HG02938 (cell line): ENCODE measurements at regions not wholly inside any gene's neighbourhood (a gene's known extent, or its start where the extent isn't known, plus 50 kb on each side); places are given as distances from the start of the nearest gene placed in this dataset.

ENCODE experiments used
- ATAC-seq: cut with Tn5 transposase; IDR thresholded peaks from one replicate; pipeline ENCODE4 v1.9.1; 2021; ENCODE audit warnings: mild to moderate bottlenecking, moderate library complexity; ENCODE audit not compliant: unreplicated experiment

- no peak for ATAC-seq
Observed at GRCh38 chr12:45102818-45103217, 51.9 kb upstream of the DBX2 start.

DNA sequence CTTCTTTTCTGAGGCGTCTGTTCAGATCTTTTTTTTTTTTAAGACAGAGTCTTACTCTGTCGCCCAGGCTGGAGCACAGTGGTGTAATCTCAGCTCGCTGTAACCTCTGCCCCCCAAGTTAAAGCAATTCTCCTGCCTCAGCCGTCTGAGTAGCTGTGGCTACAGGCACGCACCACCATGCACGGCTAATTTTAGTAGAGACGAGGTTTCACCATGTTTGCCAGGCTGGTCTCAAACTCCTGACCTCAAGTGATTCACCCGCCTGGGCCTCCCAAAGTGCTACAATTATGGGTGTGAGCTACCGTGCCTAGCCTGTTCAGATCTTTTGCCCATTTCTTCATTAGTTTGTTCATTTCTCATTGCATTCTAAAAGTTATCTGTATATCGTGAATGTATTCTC lies 55.1 kb upstream of the DBX2 start:
- no peak for ATAC-seq

GRCh38 chr12:45112306-45112705 lies 61.4 kb upstream of the DBX2 start:
- no peak for ATAC-seq

DNA sequence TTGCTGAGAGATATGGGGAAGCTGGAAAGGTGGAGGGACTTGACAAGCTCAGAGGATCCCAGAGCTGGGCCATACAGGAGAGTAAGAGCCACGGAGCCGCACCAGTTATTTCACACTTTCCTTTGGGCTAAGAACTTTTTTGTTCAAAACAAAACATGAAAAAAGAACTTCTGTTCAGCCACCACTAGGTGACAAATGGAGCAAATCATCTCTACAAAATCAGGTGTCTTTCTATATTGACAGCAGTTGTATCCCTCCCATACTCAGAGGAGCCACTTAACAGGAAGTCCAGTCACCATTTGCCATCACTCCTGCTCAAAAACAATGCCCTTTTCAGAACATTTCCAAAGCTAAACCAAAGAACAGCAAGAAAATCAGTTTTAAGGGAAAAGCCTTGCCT lies 70.3 kb upstream of the DBX2 start:
- no peak for ATAC-seq

DNA sequence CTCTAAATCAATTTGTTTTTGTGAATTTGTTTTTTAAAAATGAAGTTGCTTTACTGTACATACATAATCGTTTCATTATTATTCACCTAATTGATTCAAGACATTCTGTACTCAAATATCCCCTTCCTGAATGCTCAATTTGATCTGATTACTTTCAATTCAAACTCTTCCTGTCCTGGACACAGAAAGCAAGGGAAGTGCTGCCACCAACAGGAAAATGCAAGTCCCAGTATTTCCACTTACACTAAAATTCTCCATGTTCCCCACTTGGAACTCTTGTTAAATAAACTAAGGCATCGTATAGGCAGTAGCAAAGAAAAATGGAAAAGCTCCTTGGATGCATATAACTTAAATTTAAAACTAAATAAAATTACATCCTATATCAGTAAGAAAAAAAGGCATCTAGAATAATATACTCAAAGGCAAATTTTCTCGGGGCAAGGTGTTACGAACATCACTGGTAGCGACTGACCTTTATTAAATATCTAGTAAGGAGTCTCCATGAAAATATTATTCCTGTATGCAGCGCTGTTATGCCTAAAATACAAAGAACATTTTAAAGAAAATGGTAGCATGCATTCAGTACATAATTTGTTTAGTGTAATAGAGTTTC lies 72.0 kb upstream of the DBX2 start:
- no peak for ATAC-seq

GRCh38 chr12:45124485-45125155 lies 73.7 kb upstream of the DBX2 start:
- no peak for ATAC-seq

- ATAC-seq = no peak
Observed at GRCh38 chr12:45125997-45126396, 75.1 kb upstream of the DBX2 start.

DNA sequence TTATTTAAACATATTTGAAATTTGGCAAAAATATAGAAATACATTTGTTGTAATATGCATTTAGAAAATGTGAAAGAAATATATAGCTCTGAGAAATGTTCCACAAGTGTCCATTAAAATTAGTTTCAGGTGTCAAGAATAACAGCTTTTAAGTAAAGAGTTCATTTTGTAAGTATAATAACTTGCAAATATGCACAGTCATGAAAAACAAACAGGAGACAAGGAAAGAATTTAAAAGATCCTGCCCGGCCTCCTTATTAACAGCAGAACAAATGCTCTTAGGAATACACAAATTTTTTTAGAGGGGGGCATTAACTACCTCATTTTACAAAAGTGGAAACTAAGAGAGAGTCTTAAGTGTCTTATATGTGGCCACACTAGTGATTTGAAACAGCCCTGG lies 77.7 kb upstream of the DBX2 start:
- no peak for ATAC-seq

DNA sequence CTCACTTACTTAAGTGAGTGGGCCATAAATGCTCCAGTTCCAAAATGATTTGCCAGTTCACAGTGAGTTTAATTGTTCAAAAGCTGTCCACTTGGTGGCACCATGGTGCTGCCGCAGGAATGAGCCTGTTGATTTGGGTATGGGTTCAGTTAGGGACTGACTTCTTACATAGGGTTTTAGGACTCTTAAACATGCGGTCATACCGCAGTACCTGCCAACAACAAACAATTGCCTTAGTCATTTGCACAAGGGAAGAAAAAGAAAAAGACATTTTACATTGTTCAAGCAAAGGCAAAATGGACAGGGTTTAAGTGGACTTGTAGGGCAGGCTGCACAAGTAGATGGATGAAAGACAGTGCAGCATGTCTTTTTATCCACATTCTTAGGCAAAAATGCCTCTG lies 80.0 kb upstream of the DBX2 start:
- ATAC-seq = peak; percentile 88

GRCh38 chr12:45131506-45131905 lies 80.6 kb upstream of the DBX2 start:
- no peak for ATAC-seq

GRCh38 chr12:45138609-45139008 lies 77.3 kb upstream of the ANO6 start:
- no peak for ATAC-seq

DNA sequence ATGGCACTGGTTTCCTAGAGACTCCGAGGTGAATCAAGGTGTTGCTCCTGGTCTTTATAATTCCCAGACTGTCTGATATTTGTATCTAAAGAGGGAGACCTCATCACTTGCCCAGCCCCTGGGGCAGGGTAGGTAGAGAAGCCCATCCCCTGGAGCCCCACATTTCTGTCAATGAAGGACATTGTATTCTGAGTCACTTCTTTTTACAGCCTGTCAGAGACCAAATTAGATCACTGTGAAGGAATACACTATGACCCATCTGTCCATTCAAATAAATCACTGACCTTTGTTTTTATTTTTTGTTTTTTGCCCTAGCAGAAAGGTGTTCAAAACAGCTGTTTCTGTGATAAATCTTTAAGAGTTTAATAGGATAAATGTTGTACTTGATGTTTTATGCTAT lies 67.9 kb upstream of the ANO6 start:
- ATAC-seq = no peak

- no peak for ATAC-seq
Observed at GRCh38 chr12:45148619-45149018, 67.3 kb upstream of the ANO6 start.

GRCh38 chr12:45165284-45165683 lies 50.6 kb upstream of the ANO6 start:
- no peak for ATAC-seq

DNA sequence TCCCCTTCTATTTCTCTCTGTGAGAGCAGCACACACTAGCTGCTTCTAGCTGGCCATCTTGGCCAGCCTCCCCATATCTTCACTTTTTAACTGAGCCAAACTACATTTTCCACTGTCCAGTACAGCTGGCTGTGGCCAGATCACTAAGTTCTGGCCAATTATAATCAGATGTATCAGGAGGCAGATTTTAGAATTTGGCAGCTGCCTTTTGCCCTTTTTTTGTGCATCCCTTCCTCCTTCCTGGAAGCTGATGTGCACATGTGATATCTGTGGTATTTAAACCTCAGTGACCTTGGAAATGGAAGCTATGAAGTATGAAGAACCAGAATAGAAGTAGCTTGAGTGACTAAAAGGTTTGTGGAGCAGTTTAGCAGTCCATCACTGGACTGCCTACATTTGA lies 49.8 kb upstream of the ANO6 start:
- no peak for ATAC-seq
